ENCODE measurements at regions not wholly inside any gene's neighbourhood (a gene's known extent, or its start where the extent isn't known, plus 50 kb on each side); places are given as distances from the start of the nearest gene placed in this dataset.

- no peak for TF ChIP-seq CTCF (IDR thresholded peaks at IDR 0.05)
- no peak for TF ChIP-seq POLR2A (IDR thresholded peaks at IDR 0.05)
Measured at GRCh38 chr6:156689656-156690055, 87.5 kb upstream of the ARID1B start.

Measured in body of pancreas (tissue), 4 donors.